ENCODE measurements at regions not wholly inside any gene's neighbourhood (a gene's known extent, or its start where the extent isn't known, plus 50 kb on each side); places are given as distances from the start of the nearest gene placed in this dataset.

DNA sequence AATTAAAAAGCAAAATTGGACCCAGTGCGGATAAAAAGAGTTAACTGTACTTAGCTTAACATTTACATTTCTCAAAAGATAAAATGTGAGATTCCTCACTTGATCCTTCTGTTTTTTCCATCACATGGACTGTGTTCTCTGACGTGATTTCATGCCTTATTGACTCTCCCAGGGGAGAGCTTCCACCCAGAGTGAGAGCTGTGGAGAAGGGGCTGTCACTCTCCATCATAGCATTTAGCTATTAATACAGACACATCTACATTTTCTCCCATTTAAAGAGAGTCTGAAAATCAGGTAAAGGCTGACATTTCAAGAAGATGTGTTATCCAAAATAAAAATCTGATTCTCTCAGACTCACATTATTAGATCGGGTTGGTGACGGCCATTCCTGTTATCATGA lies 493.8 kb downstream of the FBXO15 start:
- TF ChIP-seq, protein P1, sequence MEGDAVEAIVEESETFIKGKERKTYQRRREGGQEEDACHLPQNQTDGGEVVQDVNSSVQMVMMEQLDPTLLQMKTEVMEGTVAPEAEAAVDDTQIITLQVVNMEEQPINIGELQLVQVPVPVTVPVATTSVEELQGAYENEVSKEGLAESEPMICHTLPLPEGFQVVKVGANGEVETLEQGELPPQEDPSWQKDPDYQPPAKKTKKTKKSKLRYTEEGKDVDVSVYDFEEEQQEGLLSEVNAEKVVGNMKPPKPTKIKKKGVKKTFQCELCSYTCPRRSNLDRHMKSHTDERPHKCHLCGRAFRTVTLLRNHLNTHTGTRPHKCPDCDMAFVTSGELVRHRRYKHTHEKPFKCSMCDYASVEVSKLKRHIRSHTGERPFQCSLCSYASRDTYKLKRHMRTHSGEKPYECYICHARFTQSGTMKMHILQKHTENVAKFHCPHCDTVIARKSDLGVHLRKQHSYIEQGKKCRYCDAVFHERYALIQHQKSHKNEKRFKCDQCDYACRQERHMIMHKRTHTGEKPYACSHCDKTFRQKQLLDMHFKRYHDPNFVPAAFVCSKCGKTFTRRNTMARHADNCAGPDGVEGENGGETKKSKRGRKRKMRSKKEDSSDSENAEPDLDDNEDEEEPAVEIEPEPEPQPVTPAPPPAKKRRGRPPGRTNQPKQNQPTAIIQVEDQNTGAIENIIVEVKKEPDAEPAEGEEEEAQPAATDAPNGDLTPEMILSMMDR (IDR thresholded peaks at IDR 0.05; ENCODE audit: borderline replicate concordance, control extremely low read depth, extremely low read depth, insufficient read depth, missing control alignments) = no peak

DNA sequence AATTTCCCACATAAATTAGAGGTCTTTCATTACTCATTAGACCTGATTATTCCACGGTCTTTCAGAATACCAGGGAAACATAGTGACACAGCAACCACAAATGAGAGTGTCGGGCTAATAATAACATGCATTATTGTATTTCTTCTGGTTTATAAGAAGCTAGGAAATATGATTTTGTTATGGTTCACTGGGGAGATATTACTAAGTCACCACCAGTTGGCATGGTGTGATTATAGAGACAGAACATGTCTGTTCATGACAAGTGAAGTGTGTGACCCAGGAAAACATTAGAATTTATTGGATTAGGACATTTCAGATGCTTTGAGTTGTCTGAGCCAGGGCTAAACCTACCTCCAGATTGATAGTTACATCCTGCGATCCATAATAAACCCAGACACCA lies 494.4 kb downstream of the FBXO15 start:
- no peak for DNase-seq (ENCODE audit: low spot score)
- in situ Hi-C loops (cut with MboI; ENCODE audit: low sequenced_read_pairs, unreplicated experiment) = no loop called here
- TF ChIP-seq, protein P1 (IDR thresholded peaks at IDR 0.05; ENCODE audit: borderline replicate concordance, control extremely low read depth, extremely low read depth, insufficient read depth, missing control alignments) = no peak

More for the DNA sequence above, 493.8 kb downstream of the FBXO15 start:
- no peak for DNase-seq (ENCODE audit: low spot score)
- in situ Hi-C loops (cut with MboI; ENCODE audit: low sequenced_read_pairs, unreplicated experiment) = no loop called here

DNA sequence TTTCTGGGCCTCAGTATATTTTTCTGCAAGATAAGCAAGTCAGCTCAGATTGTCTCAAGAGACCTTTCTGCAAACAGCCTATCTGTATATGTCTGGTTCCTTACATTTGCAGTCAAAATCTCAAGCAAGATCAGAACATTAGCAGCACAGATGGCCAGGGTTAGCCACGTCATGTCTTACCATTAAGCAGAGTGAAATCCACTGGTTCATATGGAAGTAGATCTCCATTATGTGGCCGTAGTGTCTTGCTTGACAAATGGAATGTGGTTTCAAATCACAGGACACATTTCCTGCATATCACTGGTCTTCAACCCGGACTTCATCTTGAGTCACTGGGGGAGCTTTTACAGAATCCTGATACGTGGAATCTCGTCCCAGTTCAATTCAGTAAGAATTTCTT lies 500.2 kb downstream of the FBXO15 start:
- no peak for DNase-seq (ENCODE audit: low spot score)
- TF ChIP-seq, protein P1 (IDR thresholded peaks at IDR 0.05; ENCODE audit: borderline replicate concordance, control extremely low read depth, extremely low read depth, insufficient read depth, missing control alignments) = no peak
- in situ Hi-C loops (cut with MboI; ENCODE audit: low sequenced_read_pairs, unreplicated experiment) = no loop called here

DNA sequence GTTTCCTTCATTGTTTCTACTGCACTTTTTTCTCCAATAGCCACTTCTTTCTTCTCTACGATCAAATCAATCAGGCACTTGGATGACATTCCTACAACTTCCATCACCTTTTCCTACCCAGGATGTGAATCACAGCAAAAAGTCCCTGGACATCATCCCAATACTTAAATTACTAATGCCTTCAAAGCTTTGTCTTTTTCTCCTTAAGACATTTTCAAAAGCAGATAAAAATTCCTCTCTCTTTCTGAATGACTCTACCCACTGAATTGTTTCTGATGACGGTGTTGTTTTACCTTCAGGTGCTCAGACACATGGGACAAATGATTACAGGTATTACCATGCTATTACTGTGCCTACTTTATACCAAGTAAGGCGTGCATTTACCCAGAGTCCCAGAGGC lies 500.9 kb downstream of the FBXO15 start:
- TF ChIP-seq, protein P1 (IDR thresholded peaks at IDR 0.05; ENCODE audit: borderline replicate concordance, control extremely low read depth, extremely low read depth, insufficient read depth, missing control alignments) = no peak
- in situ Hi-C loops (cut with MboI; ENCODE audit: low sequenced_read_pairs, unreplicated experiment) = no loop called here
- DNase-seq (ENCODE audit: low spot score) = no peak

DNA sequence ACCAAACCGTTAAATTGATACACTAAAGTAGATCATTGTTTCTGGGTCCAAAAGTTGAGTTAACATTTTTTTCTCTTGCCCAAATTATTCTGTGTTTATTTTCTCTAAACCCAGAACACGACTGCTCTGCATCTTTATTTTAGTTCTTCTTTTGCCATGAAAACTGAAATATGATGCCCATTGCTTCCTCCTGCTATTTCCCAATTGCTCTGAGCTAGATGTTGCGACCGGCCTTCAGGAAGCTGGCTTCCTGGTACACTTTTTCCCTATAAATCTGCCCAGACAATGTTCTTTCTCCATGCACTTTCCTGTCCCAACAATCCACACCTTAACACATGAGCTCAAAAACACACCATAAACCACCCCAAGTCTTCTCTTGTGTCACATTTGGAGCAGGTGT lies 501.4 kb downstream of the FBXO15 start:
- TF ChIP-seq, protein P1 (IDR thresholded peaks at IDR 0.05; ENCODE audit: borderline replicate concordance, control extremely low read depth, extremely low read depth, insufficient read depth, missing control alignments) = no peak
- in situ Hi-C loops (cut with MboI; ENCODE audit: low sequenced_read_pairs, unreplicated experiment) = no loop called here
- DNase-seq (ENCODE audit: low spot score) = no peak

DNA sequence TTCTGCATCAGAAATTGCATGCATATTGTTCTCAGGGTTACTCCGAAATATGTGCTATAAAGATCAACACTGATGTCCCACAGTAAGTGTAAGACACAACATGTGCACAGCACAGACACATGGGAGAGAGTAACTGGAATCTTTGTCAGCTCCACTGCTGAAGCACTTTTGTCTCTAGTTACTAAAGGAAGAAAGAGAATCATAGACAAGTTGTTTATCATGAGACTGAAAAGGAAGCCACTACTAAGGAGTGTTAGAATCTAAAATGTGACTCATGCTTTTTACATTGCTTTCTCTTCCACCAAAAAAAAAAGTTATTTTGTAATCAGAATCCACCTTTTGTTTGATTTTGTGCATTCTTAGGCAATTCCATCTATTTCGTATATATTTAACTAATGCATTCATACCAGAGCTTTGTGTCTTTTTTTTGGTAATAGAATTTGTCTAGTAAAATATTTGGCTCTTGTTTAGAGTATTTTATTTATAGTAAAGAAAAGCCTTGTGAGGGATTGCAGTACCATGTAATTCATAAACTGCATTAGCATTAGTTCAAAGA lies 502.4 kb downstream of the FBXO15 start:
- DNase-seq (ENCODE audit: low spot score) = no peak
- in situ Hi-C loops (cut with MboI; ENCODE audit: low sequenced_read_pairs, unreplicated experiment) = no loop called here
- TF ChIP-seq, protein P1 (IDR thresholded peaks at IDR 0.05; ENCODE audit: borderline replicate concordance, control extremely low read depth, extremely low read depth, insufficient read depth, missing control alignments) = no peak

Data from GM13976 (cell line).